Brain pericyte (primary cell): ENCODE measurements at regions not wholly inside any gene's neighbourhood (a gene's known extent, or its start where the extent isn't known, plus 50 kb on each side); places are given as distances from the start of the nearest gene placed in this dataset.
"Not testable (repeated sequence)": the region's sequence is repeated elsewhere in the genome, so short reads cannot be mapped to it uniquely, and the experiment has no call there.

Experiments used
- DNase-seq: peaks from one replicate; pipeline ENCODE4 v3.0.0-alpha.2; 2012; ENCODE audit warnings: low read depth, low spot score

- no peak for DNase-seq
These were observed 243.0 kb upstream of the LYPLAL1 start for GRCh38 chr1:218930472-218931241.

GRCh38 chr1:218931324-218931723, 242.4 kb upstream of the LYPLAL1 start:
- no peak for DNase-seq

- DNase-seq: no peak
These were observed 240.2 kb upstream of the LYPLAL1 start for GRCh38 chr1:218933513-218933912.

- not testable (repeated sequence) for DNase-seq
These were observed 238.3 kb upstream of the LYPLAL1 start for GRCh38 chr1:218935408-218935807.

GRCh38 chr1:218938259-218938658, 235.4 kb upstream of the LYPLAL1 start:
- no peak for DNase-seq

GRCh38 chr1:218939095-218939494, 234.6 kb upstream of the LYPLAL1 start:
- DNase-seq: no peak

GRCh38 chr1:218942431-218942830, 231.2 kb upstream of the LYPLAL1 start:
- no peak for DNase-seq

GRCh38 chr1:218943371-218943770, 230.3 kb upstream of the LYPLAL1 start:
- no peak for DNase-seq

- no peak for DNase-seq
These were observed 228.6 kb upstream of the LYPLAL1 start for GRCh38 chr1:218945050-218945449.

- DNase-seq: no peak
These were observed 227.5 kb upstream of the LYPLAL1 start for GRCh38 chr1:218946147-218946546.

- no peak for DNase-seq
These were observed 225.2 kb upstream of the LYPLAL1 start for GRCh38 chr1:218948446-218948845.

GRCh38 chr1:218953386-218953785, 220.3 kb upstream of the LYPLAL1 start:
- DNase-seq: no peak

- no peak for DNase-seq
These were observed 215.7 kb upstream of the LYPLAL1 start for GRCh38 chr1:218957971-218958370.

- DNase-seq: no peak
These were observed 213.9 kb upstream of the LYPLAL1 start for GRCh38 chr1:218959784-218960183.

GRCh38 chr1:218964471-218965185, 209.1 kb upstream of the LYPLAL1 start:
- DNase-seq: no peak

GRCh38 chr1:218965821-218966220, 207.9 kb upstream of the LYPLAL1 start:
- DNase-seq: no peak

- DNase-seq: no peak
These were observed 206.4 kb upstream of the LYPLAL1 start for GRCh38 chr1:218967254-218967653.

- no peak for DNase-seq
These were observed 205.8 kb upstream of the LYPLAL1 start for GRCh38 chr1:218967836-218968235.

- DNase-seq: no peak
These were observed 204.7 kb upstream of the LYPLAL1 start for GRCh38 chr1:218969006-218969405.

GRCh38 chr1:218970397-218970990, 203.2 kb upstream of the LYPLAL1 start:
- DNase-seq: no peak

GRCh38 chr1:218971156-218971555, 202.5 kb upstream of the LYPLAL1 start:
- DNase-seq: peak; percentile 5

GRCh38 chr1:218980881-218981280, 192.8 kb upstream of the LYPLAL1 start:
- DNase-seq: no peak

GRCh38 chr1:218982482-218982881, 191.2 kb upstream of the LYPLAL1 start:
- DNase-seq: no peak
